Left ventricle myocardium inferior (tissue), 1 donor: ENCODE measurements at regions not wholly inside any gene's neighbourhood (a gene's known extent, or its start where the extent isn't known, plus 50 kb on each side); places are given as distances from the start of the nearest gene placed in this dataset.

Experiments
- DNase-seq: peaks from one replicate; pipeline ENCODE4 v3.0.0-alpha.2; 2020
- H3K27ac ChIP-seq: fragments of 200-600 bp; replicated peaks from 2 replicates; pipeline ENCODE4 v1.8.0; 2021
- H3K27me3 ChIP-seq: fragments of 200-600 bp; 2 replicates; pipeline ENCODE4 v1.8.0; 2021; ENCODE audit warnings: low read depth
- H3K36me3 ChIP-seq: fragments of 200-600 bp; 2 replicates; pipeline ENCODE4 v1.8.0; 2021
- H3K4me1 ChIP-seq: fragments of 200-600 bp; 2 replicates; pipeline ENCODE4 v1.8.0; 2021
- H3K4me3 ChIP-seq: fragments of 200-600 bp; 2 replicates; pipeline ENCODE4 v1.8.0; 2021; ENCODE audit warnings: mild to moderate bottlenecking, moderate library complexity
- H3K9me3 ChIP-seq: fragments of 200-600 bp; replicated peaks from 2 replicates; pipeline ENCODE4 v1.8.0; 2021
- CTCF ChIP-seq: fragments of 200-600 bp; IDR thresholded peaks from 2 replicates; pipeline ENCODE4 v1.8.0; 2021; ENCODE audit warnings: antibody characterized with exemption, mild to moderate bottlenecking, borderline replicate concordance
- intact Hi-C: fragments of 100-400 bp; cut with micrococcal nuclease; formaldehyde crosslinking; loops from one replicate; pipeline ENCODE4 v1.11.0; 2022
- donor health status: DM: no; HTN: yes; CAD: no; lungs with severe emphysema.

- no peaks in the 10 kb centered on the region for H3K27me3 ChIP-seq
- H3K9me3 ChIP-seq, result no peaks in the 10 kb centered on the region
- TF ChIP-seq CTCF, result no peak
- intact Hi-C loops, result no loop called here
- peaks cover 80% of the 10 kb centered on the region for H3K4me1 ChIP-seq
- peak overlapping the region; percentile 92 for H3K27ac ChIP-seq
- no peak for DNase-seq
- peak overlapping the region; percentile 17 for H3K4me3 ChIP-seq
- no peaks in the 10 kb centered on the region for H3K36me3 ChIP-seq
These were observed 76.0 kb downstream of the TENT5C start for GRCh38 chr1:117681901-117682250.

GRCh38 chr1:117682372-117682771 lies 76.5 kb downstream of the TENT5C start:
- Histone ChIP-seq H3K9me3 (no peaks in the 10 kb centered on the region), H3K27me3 (no peaks in the 10 kb centered on the region), H3K36me3 (no peaks in the 10 kb centered on the region), H3K27ac (peak overlapping the region; percentile 92), H3K4me1 (peaks cover 80% of the 10 kb centered on the region), H3K4me3 (peak overlapping the region; percentile 17)
- DNase-seq, result peak; percentile 50
- no peak for TF ChIP-seq CTCF
- intact Hi-C loops, result no loop called here

GRCh38 chr1:117683571-117684285 lies 77.9 kb downstream of the TENT5C start:
- Histone ChIP-seq H3K27ac (peak overlapping the region; percentile 92), H3K36me3 (no peaks in the 10 kb centered on the region), H3K27me3 (no peaks in the 10 kb centered on the region), H3K4me1 (peaks cover 70% of the 10 kb centered on the region), H3K9me3 (no peaks in the 10 kb centered on the region), H3K4me3 (no peak overlapping the region)
- TF ChIP-seq CTCF, result no peak
- intact Hi-C loops, result no loop called here
- DNase-seq, result peak; percentile 33

GRCh38 chr1:117685936-117686806 lies 80.3 kb downstream of the TENT5C start:
- Histone ChIP-seq H3K4me3 (no peak overlapping the region), H3K27me3 (no peaks in the 10 kb centered on the region), H3K36me3 (no peaks in the 10 kb centered on the region), H3K4me1 (peaks cover 45% of the 10 kb centered on the region), H3K9me3 (no peaks in the 10 kb centered on the region), H3K27ac (peak overlapping the region; percentile 38)
- no peak for DNase-seq
- TF ChIP-seq CTCF, result no peak
- intact Hi-C loops, result no loop called here

GRCh38 chr1:117686907-117687306 lies 81.1 kb downstream of the TENT5C start:
- TF ChIP-seq CTCF, result no peak
- no peaks in the 10 kb centered on the region for H3K36me3 ChIP-seq
- H3K27me3 ChIP-seq, result no peaks in the 10 kb centered on the region
- peaks cover 38% of the 10 kb centered on the region for H3K4me1 ChIP-seq
- intact Hi-C loops, result no loop called here
- no peak for DNase-seq
- H3K4me3 ChIP-seq, result no peak overlapping the region
- no peaks in the 10 kb centered on the region for H3K9me3 ChIP-seq
- H3K27ac ChIP-seq, result no peak overlapping the region
